ENCODE measurements at regions not wholly inside any gene's neighbourhood (a gene's known extent, or its start where the extent isn't known, plus 50 kb on each side); places are given as distances from the start of the nearest gene placed in this dataset.
A peak's percentile ranks its signal among the peaks of the same experiment; 100 is the strongest.

DNA sequence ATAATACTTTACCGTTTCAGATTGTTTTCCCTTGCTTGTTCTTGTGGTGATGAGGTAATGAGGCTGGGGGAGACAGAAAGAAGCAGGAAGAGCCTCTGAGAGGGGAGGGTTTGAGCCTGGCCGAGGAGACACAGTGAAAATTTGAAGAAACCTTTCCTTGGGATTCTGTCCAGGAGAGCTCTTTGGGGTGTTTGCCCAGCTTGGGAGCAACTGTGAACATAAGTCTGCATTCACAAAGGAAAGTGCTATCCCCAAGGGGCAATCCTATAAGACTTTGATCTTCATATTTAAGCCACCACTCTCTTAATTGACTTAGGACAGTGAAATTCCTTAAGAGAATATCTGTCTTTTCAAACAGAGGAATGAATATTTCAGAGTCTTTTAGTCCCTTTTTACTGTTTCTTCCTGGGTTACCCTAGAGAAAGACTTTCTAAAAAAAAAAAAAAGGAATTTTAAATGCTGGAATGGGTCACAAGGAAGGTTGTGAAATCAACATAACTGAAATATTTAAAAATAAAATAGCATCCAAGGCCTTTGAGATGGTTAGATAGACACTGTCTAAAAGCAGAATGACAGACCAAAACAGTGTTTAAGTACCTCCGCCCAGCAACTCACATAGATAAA, 52.5 kb upstream of the STAM2 start:
- no peak for DNase-seq (ENCODE audit: low read depth)

- DNase-seq (ENCODE audit: low read depth): no peak
These were observed 55.9 kb upstream of the STAM2 start for GRCh38 chr2:152231446-152231845.

- DNase-seq (ENCODE audit: low read depth): no peak
These were observed 58.7 kb upstream of the STAM2 start for GRCh38 chr2:152234277-152234676.

- DNase-seq (ENCODE audit: low read depth): no peak
These were observed 60.8 kb upstream of the STAM2 start for GRCh38 chr2:152236191-152236925.

GRCh38 chr2:152238016-152238415, 62.5 kb upstream of the STAM2 start:
- DNase-seq (ENCODE audit: low read depth): no peak

GRCh38 chr2:152240559-152241231, 65.1 kb upstream of the STAM2 start:
- peak; percentile 57 for DNase-seq (ENCODE audit: low read depth)

- no peak for DNase-seq (ENCODE audit: low read depth)
These were observed 66.6 kb upstream of the STAM2 start for GRCh38 chr2:152241948-152242729.

- no peak for DNase-seq (ENCODE audit: low read depth)
These were observed 67.4 kb upstream of the STAM2 start for GRCh38 chr2:152242787-152243472.

GRCh38 chr2:152243761-152244640, 68.4 kb upstream of the STAM2 start:
- DNase-seq (ENCODE audit: low read depth): no peak

GRCh38 chr2:152245653-152246052, 70.1 kb upstream of the STAM2 start:
- no peak for DNase-seq (ENCODE audit: low read depth)

DNA sequence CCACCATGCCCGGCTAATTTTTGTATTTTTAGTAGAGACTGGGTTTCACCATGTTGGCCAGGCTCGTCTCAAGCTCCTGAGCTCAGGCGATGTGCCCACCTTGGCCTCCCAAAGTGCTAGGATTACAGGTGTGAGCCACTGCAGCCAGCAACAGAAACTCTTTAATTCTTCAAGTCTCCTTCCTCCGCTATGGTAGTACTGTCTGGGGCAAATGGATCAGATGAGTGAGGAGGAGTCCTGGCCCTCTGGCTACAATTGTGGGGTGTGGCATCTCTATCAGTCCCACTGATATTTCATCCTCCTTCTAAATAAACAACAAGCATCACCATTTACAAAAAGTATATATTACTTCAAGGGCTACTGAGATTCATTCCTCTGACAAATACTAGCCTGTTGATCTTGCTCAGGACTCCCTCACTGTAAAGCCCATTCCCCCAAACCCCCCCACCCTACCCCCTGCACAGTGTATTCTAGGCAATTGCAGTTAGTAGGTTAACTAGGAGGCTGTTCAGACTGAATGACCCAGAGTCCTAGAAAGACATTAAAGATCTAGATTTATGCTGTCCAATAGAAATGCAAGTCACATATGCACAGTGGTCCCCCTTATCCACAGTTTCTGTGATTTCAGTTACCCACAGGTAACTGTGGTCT, 71.2 kb upstream of the STAM2 start:
- no peak for DNase-seq (ENCODE audit: low read depth)

GRCh38 chr2:152247337-152247695, 71.8 kb upstream of the STAM2 start:
- peak; percentile 36 for DNase-seq (ENCODE audit: low read depth)

DNA sequence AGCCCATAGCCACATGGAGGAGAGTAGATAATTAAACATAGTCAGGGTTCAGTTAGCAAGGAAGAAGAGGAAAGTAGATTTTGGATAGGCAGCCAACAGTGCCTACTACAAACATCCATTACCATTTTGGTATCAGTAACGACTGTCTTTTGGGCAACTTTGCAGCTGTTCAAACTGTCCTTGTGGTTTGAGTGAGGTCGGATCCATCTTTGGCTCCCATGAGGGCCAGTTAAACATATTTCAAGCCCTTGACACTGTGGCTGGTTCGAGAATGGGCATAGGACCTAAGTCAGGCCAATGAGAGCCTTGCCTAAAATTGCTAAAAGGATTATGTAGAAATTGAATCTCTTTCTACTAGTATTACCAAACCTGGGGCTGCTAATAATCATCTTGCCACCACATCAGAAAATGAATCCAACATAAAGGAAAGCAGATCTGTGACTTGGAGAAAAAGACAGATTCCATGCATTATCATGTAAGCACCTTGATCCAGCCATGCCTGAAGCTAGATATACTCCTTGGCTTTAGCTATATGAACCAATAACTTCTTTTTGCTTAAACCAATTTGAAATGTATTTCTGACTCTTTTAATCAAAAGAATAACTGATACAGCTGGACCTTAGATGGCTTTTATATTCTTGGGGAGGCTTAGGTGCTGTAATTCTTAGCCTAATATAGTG, 75.0 kb upstream of the STAM2 start:
- DNase-seq (ENCODE audit: low read depth): peak; percentile 30

GRCh38 chr2:152251211-152251610, 75.6 kb upstream of the STAM2 start:
- DNase-seq (ENCODE audit: low read depth): no peak

DNA sequence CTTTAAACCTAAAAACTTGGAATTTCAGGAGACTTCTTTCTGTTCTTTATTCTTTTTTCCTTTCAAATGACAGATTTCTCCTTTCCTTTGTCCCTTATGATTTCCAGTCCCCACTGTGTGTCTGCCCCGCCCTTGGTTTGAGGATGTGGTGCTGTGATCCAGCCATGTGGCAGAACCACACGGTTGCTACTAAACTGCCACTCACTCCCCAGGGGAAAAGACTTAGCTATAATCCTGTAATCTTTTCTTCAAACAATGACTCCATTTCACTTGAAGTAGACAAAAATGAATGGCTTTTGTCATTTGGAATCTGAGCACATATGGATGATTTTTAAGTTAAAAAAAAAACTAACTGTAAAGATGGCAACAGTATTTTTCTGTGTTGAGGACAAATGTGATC, 76.2 kb upstream of the STAM2 start:
- DNase-seq (ENCODE audit: low read depth): no peak

GRCh38 chr2:152254486-152254885, 78.9 kb upstream of the STAM2 start:
- DNase-seq (ENCODE audit: low read depth): no peak

DNA sequence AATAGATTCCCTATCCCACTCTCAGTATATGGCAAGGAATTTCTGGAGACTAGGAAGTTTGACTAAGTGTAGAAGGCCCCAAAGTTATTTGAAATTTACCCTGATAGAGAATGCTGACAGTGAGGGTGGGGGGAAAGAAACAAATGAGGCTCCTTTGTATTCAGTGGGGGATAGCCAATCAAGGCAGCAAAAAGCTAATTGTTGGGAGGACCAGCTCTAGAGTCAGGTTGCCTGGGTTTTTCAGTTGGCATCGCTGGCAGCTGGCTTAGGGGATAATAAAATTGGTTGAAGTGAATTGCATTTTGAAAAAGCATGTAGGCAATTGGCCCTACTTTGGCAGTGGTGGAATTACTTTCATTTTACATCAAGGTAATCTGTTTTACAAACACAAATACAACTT, 79.4 kb upstream of the STAM2 start:
- DNase-seq (ENCODE audit: low read depth): no peak

GRCh38 chr2:152255918-152256317, 79.1 kb upstream of the FMNL2 start:
- no peak for DNase-seq (ENCODE audit: low read depth)

GRCh38 chr2:152260939-152261338, 74.0 kb upstream of the FMNL2 start:
- no peak for DNase-seq (ENCODE audit: low read depth)

All from LHCN-M2 (cell line).